ENCODE measurements at regions not wholly inside any gene's neighbourhood (a gene's known extent, or its start where the extent isn't known, plus 50 kb on each side); places are given as distances from the start of the nearest gene placed in this dataset.

DNA sequence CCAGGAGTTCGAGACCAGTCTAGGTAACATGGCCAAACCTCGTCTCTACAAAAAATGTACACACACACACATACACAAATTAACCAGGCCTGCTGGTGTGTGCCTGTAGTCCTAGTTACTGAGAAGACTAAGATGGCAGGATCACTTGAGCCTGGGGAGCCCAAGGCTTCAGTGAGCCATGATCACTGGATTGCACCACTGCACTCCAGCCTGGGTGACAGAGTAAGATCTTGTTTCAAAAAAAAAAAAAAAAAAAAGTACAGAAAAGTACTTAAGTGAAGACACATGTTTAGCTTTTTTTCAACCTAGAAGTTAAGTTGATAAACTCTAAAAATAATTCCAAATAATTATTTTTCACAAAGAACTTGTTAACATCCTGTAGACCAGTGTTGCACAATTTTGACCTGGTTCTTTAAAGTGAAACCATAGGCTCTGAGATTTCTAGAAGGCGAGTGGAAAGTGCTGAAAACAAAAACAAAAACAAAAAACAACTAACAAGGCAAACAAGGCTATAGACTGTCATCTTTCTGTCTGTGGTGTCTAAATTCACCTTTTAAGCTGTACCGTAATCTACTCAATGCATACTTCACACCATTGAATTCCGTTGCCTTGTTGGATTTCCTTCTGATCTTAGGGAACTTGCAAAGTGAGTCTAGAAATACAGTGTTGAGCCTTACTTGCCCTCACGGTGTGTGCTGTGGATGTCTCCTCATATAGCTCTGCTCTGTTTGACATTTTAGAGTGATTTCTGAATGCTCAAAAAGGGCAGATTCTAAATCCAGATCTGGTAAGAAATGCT lies 63.5 kb downstream of the CHST2 start (continued):
- TF ChIP-seq, protein P1, sequence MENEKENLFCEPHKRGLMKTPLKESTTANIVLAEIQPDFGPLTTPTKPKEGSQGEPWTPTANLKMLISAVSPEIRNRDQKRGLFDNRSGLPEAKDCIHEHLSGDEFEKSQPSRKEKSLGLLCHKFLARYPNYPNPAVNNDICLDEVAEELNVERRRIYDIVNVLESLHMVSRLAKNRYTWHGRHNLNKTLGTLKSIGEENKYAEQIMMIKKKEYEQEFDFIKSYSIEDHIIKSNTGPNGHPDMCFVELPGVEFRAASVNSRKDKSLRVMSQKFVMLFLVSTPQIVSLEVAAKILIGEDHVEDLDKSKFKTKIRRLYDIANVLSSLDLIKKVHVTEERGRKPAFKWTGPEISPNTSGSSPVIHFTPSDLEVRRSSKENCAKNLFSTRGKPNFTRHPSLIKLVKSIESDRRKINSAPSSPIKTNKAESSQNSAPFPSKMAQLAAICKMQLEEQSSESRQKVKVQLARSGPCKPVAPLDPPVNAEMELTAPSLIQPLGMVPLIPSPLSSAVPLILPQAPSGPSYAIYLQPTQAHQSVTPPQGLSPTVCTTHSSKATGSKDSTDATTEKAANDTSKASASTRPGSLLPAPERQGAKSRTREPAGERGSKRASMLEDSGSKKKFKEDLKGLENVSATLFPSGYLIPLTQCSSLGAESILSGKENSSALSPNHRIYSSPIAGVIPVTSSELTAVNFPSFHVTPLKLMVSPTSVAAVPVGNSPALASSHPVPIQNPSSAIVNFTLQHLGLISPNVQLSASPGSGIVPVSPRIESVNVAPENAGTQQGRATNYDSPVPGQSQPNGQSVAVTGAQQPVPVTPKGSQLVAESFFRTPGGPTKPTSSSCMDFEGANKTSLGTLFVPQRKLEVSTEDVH (IDR thresholded peaks at IDR 0.05; ENCODE audit: low read depth, partially characterized antibody): no peak

DNA sequence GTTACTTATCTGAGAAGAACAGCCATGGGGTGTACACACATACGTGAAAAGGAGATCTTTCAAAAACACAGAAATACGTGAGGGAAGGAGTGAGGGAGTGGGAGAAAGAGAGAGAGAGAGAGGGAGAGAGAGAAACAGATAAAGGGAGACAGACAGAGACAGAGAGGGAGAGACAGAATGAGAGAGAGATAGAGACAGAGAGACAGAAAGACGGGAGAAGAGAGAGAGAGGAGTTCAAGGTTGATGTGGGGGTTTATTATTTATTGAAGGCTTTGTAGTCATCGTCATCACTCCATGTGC lies 64.0 kb downstream of the CHST2 start:
- no peak for TF ChIP-seq HDGF (IDR thresholded peaks at IDR 0.05)
- TF ChIP-seq STAT3 (IDR thresholded peaks at IDR 0.05; ENCODE audit: low read depth, low read length): no peak
- TF ChIP-seq, protein P2, sequence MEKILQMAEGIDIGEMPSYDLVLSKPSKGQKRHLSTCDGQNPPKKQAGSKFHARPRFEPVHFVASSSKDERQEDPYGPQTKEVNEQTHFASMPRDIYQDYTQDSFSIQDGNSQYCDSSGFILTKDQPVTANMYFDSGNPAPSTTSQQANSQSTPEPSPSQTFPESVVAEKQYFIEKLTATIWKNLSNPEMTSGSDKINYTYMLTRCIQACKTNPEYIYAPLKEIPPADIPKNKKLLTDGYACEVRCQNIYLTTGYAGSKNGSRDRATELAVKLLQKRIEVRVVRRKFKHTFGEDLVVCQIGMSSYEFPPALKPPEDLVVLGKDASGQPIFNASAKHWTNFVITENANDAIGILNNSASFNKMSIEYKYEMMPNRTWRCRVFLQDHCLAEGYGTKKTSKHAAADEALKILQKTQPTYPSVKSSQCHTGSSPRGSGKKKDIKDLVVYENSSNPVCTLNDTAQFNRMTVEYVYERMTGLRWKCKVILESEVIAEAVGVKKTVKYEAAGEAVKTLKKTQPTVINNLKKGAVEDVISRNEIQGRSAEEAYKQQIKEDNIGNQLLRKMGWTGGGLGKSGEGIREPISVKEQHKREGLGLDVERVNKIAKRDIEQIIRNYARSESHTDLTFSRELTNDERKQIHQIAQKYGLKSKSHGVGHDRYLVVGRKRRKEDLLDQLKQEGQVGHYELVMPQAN (conservative IDR thresholded peaks at IDR 0.05): no peak
- TF ChIP-seq, protein P3, sequence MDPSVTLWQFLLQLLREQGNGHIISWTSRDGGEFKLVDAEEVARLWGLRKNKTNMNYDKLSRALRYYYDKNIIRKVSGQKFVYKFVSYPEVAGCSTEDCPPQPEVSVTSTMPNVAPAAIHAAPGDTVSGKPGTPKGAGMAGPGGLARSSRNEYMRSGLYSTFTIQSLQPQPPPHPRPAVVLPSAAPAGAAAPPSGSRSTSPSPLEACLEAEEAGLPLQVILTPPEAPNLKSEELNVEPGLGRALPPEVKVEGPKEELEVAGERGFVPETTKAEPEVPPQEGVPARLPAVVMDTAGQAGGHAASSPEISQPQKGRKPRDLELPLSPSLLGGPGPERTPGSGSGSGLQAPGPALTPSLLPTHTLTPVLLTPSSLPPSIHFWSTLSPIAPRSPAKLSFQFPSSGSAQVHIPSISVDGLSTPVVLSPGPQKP (IDR thresholded peaks at IDR 0.05; ENCODE audit: low read depth, low read length): no peak
- TF ChIP-seq GABPA (IDR thresholded peaks at IDR 0.05; ENCODE audit: low read depth): no peak
- H3K4me2 ChIP-seq (ENCODE audit: control insufficient read depth, insufficient read depth): no peak overlapping the region
- no peak for ATAC-seq
- no peaks in the 10 kb centered on the region for H3K27me3 ChIP-seq (replicated peaks in 1 of 2; ENCODE audit: control insufficient read depth in 2 of 2, insufficient read depth in 2 of 2, low read length in 1 of 2)
- H3K4me3 ChIP-seq: no peak overlapping the region
- in situ Hi-C loops (cut with MboI) (no loop called here), intact Hi-C loops (cut with micrococcal nuclease; ENCODE audit: unreplicated experiment) (no loop called here)
- ChIA-PET RAD21 (ENCODE audit: unreplicated experiment) (no interaction called here), POLR2A (no interaction called here), SMC1A (ENCODE audit: uncharacterized antibody, unreplicated experiment) (interaction anchor here (0.7 to 1.2 kb wide), 4 partner anchors 13 to 249 kb away, joined by 3 read pairs; no protein-coding TSS in a partner anchor), CTCF (interaction anchor here (0.7 kb wide), 1 partner anchor 95 kb away, joined by 3 read pairs; no protein-coding TSS in a partner anchor)
- H3K79me2 ChIP-seq (ENCODE audit: control insufficient read depth, insufficient read depth, low read length): no peaks in the 10 kb centered on the region
- no peak for FAIRE-seq
- no peaks in the 10 kb centered on the region for H4K20me1 ChIP-seq (ENCODE audit: control insufficient read depth, insufficient read depth)
- H3K9me3 ChIP-seq (replicated peaks; ENCODE audit: control insufficient read depth, insufficient read depth, low read length): peaks cover 3% of the 10 kb centered on the region; the same call in 2 of the 3 replicates
- H2AFZ ChIP-seq (ENCODE audit: control insufficient read depth, low read depth, low read length): no peak overlapping the region
- no peaks in the 10 kb centered on the region; the same call in 1 of the 2 replicates for H3K4me1 ChIP-seq (ENCODE audit: control insufficient read depth, insufficient read depth, low read length)
- DNase-seq (ENCODE audit: low read depth, low spot score): no peak
- H3K36me3 ChIP-seq (ENCODE audit: control insufficient read depth in 2 of 2, insufficient read depth in 2 of 2, low read length in 1 of 2): no peaks in the 10 kb centered on the region
- 83% methylated on average over 3 of the region's 4 CpGs for WGBS (ENCODE audit: insufficient coverage, insufficient replicate concordance, low lambda C conversion rate, missing lambda C conversion rate)
- H3K27ac ChIP-seq (ENCODE audit: control insufficient read depth, insufficient read depth): no peak overlapping the region
- no TSS peak for BruUV-seq (replicated peaks)
- H3K9ac ChIP-seq (ENCODE audit: control insufficient read depth, insufficient read depth, low read length): no peak overlapping the region

All from GM12878 (cell line).